RWPE2 (cell line): ENCODE measurements at regions not wholly inside any gene's neighbourhood (a gene's known extent, or its start where the extent isn't known, plus 50 kb on each side); places are given as distances from the start of the nearest gene placed in this dataset.
A peak's percentile ranks its signal among the peaks of the same experiment; 100 is the strongest.

Experiments used
- ATAC-seq: fragments of 200-7000 bp; cut with Tn5 transposase; 3 replicates; pipeline ENCODE4 v1.9.1; 2021; ENCODE audit warnings: low read depth
- DNase-seq: peaks from one replicate; pipeline ENCODE4 v3.0.0-alpha.2; 2020; ENCODE audit warnings: low spot score
- H3K27ac ChIP-seq: fragments of 450-650 bp; 2 replicates; pipeline ENCODE4 v1.5.1; 2017; ENCODE audit warnings: mild to moderate bottlenecking; ENCODE audit not compliant: poor library complexity, severe bottlenecking
- H3K27me3 ChIP-seq: fragments of 250-450 bp; sonication (Bioruptor Pico); 2 replicates; pipeline ENCODE4 v1.5.1; 2021; ENCODE audit warnings: mild to moderate bottlenecking, moderate library complexity; ENCODE audit not compliant: insufficient read depth, poor library complexity, severe bottlenecking
- H3K36me3 ChIP-seq: fragments of 250-450 bp; sonication (Bioruptor Pico); 2 replicates; pipeline ENCODE4 v1.5.1; 2020; ENCODE audit warnings: low read depth, mild to moderate bottlenecking, moderate library complexity
- H3K4me1 ChIP-seq: fragments of 250-450 bp; sonication (Bioruptor Pico); 2 replicates; pipeline ENCODE4 v1.5.1; 2021; ENCODE audit warnings: mild to moderate bottlenecking, moderate library complexity; ENCODE audit not compliant: insufficient read depth, poor library complexity, severe bottlenecking
- H3K4me3 ChIP-seq: fragments of 250-450 bp; sonication (Bioruptor Pico); 2 replicates; pipeline ENCODE4 v1.5.1; 2021; ENCODE audit warnings: mild to moderate bottlenecking, moderate library complexity; ENCODE audit not compliant: severe bottlenecking
- H3K9me3 ChIP-seq: fragments of 250-450 bp; sonication (Bioruptor Pico); 2 replicates; pipeline ENCODE4 v1.5.1; 2021; ENCODE audit warnings: mild to moderate bottlenecking, moderate library complexity; ENCODE audit not compliant: severe bottlenecking
- TF ChIP-seq, protein P1 (sequence below): fragments of 450-650 bp; IDR thresholded peaks from one replicate; pipeline ENCODE4 v1.5.1; 2017; ENCODE audit warnings: mild to moderate bottlenecking, moderate library complexity; ENCODE audit not compliant: poor library complexity, severe bottlenecking

DNA sequence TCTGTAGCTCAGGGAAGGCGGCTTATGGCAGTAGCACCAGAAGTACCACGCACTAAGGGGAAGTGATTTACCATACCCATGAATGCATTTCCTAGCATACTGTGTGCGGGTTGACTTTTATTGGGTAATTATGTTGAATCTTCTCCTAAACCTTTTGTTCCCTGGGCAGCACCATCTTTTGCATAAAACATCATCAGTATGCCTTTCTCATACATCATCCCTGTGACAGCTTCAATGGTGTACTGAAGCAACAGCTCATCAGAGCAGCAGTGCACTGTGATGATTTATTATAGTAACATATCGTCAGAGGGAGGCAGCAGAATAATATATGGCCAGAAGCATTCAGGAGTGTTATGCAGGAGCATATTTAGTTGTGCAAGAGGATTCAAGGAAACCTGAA is 204.9 kb downstream of the CDH7 start:
- no peaks in the 10 kb centered on the region for H3K27me3 ChIP-seq
- no peaks in the 10 kb centered on the region for H3K9me3 ChIP-seq
- ATAC-seq = no peak
- H3K36me3 ChIP-seq = no peaks in the 10 kb centered on the region
- TF ChIP-seq, protein P1, sequence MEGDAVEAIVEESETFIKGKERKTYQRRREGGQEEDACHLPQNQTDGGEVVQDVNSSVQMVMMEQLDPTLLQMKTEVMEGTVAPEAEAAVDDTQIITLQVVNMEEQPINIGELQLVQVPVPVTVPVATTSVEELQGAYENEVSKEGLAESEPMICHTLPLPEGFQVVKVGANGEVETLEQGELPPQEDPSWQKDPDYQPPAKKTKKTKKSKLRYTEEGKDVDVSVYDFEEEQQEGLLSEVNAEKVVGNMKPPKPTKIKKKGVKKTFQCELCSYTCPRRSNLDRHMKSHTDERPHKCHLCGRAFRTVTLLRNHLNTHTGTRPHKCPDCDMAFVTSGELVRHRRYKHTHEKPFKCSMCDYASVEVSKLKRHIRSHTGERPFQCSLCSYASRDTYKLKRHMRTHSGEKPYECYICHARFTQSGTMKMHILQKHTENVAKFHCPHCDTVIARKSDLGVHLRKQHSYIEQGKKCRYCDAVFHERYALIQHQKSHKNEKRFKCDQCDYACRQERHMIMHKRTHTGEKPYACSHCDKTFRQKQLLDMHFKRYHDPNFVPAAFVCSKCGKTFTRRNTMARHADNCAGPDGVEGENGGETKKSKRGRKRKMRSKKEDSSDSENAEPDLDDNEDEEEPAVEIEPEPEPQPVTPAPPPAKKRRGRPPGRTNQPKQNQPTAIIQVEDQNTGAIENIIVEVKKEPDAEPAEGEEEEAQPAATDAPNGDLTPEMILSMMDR = no peak
- no peak overlapping the region for H3K27ac ChIP-seq
- no peaks in the 10 kb centered on the region for H3K4me1 ChIP-seq
- no peak overlapping the region for H3K4me3 ChIP-seq
- DNase-seq = no peak

DNA sequence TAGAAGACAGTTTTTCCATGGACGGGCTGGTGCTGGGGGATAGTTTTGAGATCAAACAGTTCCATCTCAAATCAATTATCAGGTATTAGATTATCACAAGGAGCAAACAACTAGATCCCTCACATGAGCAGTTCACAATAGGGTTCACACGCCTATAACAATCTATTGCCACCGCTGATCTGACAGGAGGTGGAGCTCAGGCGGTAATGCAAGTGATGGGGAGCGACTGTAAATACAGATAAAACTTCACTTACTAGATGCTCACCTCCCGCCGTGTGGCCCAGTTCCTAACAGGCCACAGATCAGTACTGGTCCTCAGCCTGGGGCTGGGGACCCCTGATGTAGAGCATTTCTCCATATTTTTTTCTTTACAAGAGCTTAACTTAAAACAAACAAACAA is 203.6 kb downstream of the CDH7 start:
- DNase-seq (no peak), ATAC-seq (no peak)
- Histone ChIP-seq H3K27ac (no peak overlapping the region), H3K9me3 (no peaks in the 10 kb centered on the region), H3K36me3 (no peaks in the 10 kb centered on the region), H3K4me1 (no peaks in the 10 kb centered on the region), H3K27me3 (no peaks in the 10 kb centered on the region), H3K4me3 (no peak overlapping the region)
- TF ChIP-seq, protein P1 = no peak

DNA sequence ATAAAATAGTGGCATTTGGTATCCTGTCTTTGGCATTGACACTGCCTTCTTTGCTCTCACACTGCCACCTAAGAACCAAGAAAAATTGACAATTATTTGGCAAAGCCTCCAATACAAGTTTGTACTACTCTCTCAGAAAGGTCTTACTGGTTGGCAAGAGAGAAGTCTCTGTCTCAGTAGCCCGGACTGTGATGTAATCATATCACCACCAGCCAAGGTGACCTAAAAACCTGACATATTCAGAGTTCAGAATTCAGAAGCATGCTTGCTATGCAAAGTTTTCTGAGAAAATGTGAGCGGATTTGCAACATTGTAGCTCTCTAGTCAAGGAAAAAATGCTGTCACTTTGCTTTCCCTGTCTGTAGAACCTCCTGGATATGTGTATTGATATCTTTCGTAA is 196.0 kb downstream of the CDH7 start:
- no peaks in the 10 kb centered on the region for H3K27me3 ChIP-seq
- TF ChIP-seq, protein P1 = no peak
- DNase-seq (no peak), ATAC-seq (no peak)
- H3K9me3 ChIP-seq = no peaks in the 10 kb centered on the region
- no peaks in the 10 kb centered on the region for H3K36me3 ChIP-seq
- H3K4me3 ChIP-seq = no peak overlapping the region
- H3K4me1 ChIP-seq = peaks cover 11% of the 10 kb centered on the region
- no peak overlapping the region for H3K27ac ChIP-seq

DNA sequence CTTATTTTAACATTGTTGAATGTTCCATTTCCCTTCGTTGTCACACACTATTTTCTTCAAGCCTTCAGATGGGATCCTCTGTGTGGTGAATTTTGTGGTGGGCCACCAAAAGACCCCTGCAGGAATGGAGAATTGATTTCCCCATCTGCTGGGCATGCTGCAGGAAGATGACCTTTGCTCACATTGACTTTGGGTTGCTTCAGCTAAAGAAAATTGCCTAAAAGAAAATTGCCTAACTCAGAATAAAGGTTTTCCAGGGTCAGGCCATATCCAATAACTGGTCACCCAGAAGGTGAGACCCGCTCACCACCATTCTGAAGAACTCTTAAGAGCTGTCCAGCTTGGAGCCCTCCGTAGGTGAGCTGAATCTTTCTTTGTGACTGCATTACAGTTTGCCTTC is 192.5 kb downstream of the CDH7 start:
- ATAC-seq (no peak), DNase-seq (no peak)
- H3K4me3 ChIP-seq = no peak overlapping the region
- H3K4me1 ChIP-seq = peaks cover 16% of the 10 kb centered on the region
- no peaks in the 10 kb centered on the region for H3K36me3 ChIP-seq
- H3K27me3 ChIP-seq = no peaks in the 10 kb centered on the region
- peak overlapping the region; percentile 55 for H3K27ac ChIP-seq
- H3K9me3 ChIP-seq = no peaks in the 10 kb centered on the region
- TF ChIP-seq, protein P1 = no peak

DNA sequence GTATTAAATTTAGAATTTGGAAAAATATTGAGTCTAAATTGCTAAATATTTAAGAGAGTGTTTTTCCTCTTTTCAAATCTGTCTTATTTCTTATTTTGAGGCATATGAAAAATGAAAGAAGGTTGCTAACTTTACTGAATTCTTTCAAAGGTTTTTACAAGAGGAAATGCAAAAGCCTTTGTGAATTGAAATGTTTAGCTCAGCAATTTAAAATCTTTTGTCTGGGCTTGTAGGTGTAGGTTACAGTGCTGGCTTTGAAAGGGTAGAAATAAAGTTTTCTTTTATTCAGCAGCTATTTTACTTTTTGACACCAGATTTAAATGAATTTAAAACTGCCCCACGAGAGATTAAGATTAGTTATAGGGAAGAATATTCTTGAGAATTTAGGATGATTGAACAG is 192.0 kb downstream of the CDH7 start:
- ATAC-seq = no peak
- no peak overlapping the region for H3K4me3 ChIP-seq
- peaks cover 16% of the 10 kb centered on the region for H3K4me1 ChIP-seq
- H3K9me3 ChIP-seq = no peaks in the 10 kb centered on the region
- peak overlapping the region; percentile 55 for H3K27ac ChIP-seq
- TF ChIP-seq, protein P1 = no peak
- DNase-seq = no peak
- H3K36me3 ChIP-seq = no peaks in the 10 kb centered on the region
- H3K27me3 ChIP-seq = no peaks in the 10 kb centered on the region
